ENCODE measurements at regions not wholly inside any gene's neighbourhood (a gene's known extent, or its start where the extent isn't known, plus 50 kb on each side); places are given as distances from the start of the nearest gene placed in this dataset.

DNA sequence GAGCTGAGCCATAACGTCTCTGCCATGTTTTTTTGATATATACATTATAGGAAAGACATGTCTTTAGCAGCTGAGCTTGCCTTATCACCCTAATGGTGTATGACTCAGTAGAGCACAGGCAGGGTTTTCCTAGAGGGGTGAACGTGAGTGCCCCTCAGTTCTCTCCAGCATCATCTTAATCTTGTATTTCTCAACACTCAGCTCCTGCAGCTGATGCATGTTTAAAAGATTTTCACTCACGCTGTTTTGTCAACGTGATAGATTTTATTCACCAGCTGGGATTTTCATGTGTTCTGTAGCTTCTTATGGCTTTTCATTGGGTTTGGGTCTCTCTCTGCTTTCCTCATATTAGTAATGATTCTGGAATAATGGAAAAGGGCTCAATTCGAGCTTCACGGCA lies 186.0 kb upstream of the PMFBP1 start:
- TF ChIP-seq EP300 (conservative IDR thresholded peaks at IDR 0.05; ENCODE audit: poor library complexity, severe bottlenecking) (no peak), TAF1 (IDR thresholded peaks at IDR 0.05; ENCODE audit: low read depth) (no peak), POLR2AphosphoS5 (IDR thresholded peaks at IDR 0.05) (no peak)
- TF ChIP-seq, protein P1, sequence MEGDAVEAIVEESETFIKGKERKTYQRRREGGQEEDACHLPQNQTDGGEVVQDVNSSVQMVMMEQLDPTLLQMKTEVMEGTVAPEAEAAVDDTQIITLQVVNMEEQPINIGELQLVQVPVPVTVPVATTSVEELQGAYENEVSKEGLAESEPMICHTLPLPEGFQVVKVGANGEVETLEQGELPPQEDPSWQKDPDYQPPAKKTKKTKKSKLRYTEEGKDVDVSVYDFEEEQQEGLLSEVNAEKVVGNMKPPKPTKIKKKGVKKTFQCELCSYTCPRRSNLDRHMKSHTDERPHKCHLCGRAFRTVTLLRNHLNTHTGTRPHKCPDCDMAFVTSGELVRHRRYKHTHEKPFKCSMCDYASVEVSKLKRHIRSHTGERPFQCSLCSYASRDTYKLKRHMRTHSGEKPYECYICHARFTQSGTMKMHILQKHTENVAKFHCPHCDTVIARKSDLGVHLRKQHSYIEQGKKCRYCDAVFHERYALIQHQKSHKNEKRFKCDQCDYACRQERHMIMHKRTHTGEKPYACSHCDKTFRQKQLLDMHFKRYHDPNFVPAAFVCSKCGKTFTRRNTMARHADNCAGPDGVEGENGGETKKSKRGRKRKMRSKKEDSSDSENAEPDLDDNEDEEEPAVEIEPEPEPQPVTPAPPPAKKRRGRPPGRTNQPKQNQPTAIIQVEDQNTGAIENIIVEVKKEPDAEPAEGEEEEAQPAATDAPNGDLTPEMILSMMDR (IDR thresholded peaks at IDR 0.05; ENCODE audit: poor library complexity, severe bottlenecking) = no peak
